ENCODE measurements at regions not wholly inside any gene's neighbourhood (a gene's known extent, or its start where the extent isn't known, plus 50 kb on each side); places are given as distances from the start of the nearest gene placed in this dataset.

- TF ChIP-seq TSHZ1 (tag by site-specific recombination; IDR thresholded peaks at IDR 0.05; ENCODE audit: borderline replicate concordance) (no peak), ZNF146 (tag by site-specific recombination; IDR thresholded peaks at IDR 0.05) (no peak)
Observed at GRCh38 chr22:48097723-48098122, 1335.3 kb downstream of the TBC1D22A start (continued).

DNA sequence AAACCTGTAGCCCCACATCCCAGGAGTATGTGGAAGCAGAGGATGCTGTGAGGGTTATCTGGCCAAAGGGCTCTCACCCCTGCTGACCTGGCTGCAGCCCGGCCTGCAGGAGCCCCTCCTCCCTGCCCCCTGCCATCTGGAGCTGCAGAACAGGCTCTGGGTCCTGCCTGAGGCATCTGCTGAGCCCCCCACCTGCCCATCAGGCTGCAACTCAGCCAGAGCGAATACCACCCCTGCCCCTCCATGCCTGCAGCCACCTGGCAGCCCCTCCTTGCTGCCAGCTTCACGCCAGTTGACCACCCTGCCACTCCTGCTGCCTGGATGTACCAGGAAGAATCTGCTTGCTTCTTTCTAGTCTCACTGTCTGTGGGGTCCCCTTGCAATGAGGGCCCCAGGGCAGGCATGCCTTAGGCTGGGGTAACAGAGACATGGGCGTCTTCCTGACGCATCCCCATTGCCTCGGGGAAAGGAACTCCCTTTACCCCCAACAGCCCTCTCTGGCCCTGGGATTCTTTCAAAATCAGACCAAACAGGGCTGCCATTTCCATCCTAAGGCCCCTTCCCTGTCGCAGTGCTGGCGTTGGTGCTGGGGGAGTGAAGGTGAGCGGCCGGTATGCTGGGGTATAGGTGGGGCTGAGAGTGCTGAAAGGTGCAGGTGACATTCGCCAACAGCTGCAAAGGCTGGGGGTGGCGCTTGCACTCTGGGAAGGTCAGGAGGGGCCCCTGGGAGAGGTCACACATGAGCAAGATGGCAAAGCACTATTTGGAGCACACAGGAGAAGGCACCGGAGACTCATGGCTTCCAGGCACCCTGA lies 1334.6 kb downstream of the TBC1D22A start:
- Histone ChIP-seq H3K27ac (ENCODE audit: extremely low read depth, low read depth, low read length) (no peak overlapping the region), H3K9me3 (ENCODE audit: control insufficient read depth, insufficient read depth, low read depth, low read length) (no peaks in the 10 kb centered on the region), H3K4me1 (ENCODE audit: control insufficient read depth, insufficient read depth, low read length) (no peaks in the 10 kb centered on the region), H3K36me3 (ENCODE audit: control insufficient read depth in 2 of 2, insufficient read depth in 1 of 2, low read length in 2 of 2) (no peaks in the 10 kb centered on the region), H3K4me3 (ENCODE audit: low read depth, low read length) (no peak overlapping the region)
- CTCF ChIA-PET, result interaction anchor here (0.6 kb wide), 1 partner anchor 1975 kb away, joined by 4 read pairs; no protein-coding TSS in a partner anchor
- POLR2A ChIA-PET, result no interaction called here
- no peak for TF ChIP-seq ZNF514 (tag by site-specific recombination; IDR thresholded peaks at IDR 0.05)
- TF ChIP-seq, protein P1, sequence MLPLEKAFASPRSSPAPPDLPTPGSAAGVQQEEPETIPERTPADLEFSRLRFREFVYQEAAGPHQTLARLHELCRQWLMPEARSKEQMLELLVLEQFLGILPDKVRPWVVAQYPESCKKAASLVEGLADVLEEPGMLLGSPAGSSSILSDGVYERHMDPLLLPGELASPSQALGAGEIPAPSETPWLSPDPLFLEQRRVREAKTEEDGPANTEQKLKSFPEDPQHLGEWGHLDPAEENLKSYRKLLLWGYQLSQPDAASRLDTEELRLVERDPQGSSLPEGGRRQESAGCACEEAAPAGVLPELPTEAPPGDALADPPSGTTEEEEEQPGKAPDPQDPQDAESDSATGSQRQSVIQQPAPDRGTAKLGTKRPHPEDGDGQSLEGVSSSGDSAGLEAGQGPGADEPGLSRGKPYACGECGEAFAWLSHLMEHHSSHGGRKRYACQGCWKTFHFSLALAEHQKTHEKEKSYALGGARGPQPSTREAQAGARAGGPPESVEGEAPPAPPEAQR (tag by site-specific recombination; IDR thresholded peaks at IDR 0.05), result no peak
- TF ChIP-seq OSR2 (tag by site-specific recombination; IDR thresholded peaks at IDR 0.05), result no peak
- no peak for TF ChIP-seq OVOL3 (tag by site-specific recombination; IDR thresholded peaks at IDR 0.05)
- TF ChIP-seq ZBTB44 (tag by site-specific recombination; IDR thresholded peaks at IDR 0.05), result no peak

GRCh38 chr22:48096411-48096810 lies 1334.0 kb downstream of the TBC1D22A start:
- Histone ChIP-seq H3K4me1 (ENCODE audit: control insufficient read depth, insufficient read depth, low read length) (no peaks in the 10 kb centered on the region), H3K4me3 (ENCODE audit: low read depth, low read length) (no peak overlapping the region)
- POLR2A ChIA-PET, result no interaction called here
- TF ChIP-seq ZBTB1 (tag by site-specific recombination; IDR thresholded peaks at IDR 0.05), result no peak
- TF ChIP-seq ZBTB8A (tag by site-specific recombination; IDR thresholded peaks at IDR 0.05), result no peak
- no peak for TF ChIP-seq HIC1 (tag by site-specific recombination; IDR thresholded peaks at IDR 0.05)
- no peak for TF ChIP-seq ZNF280D (tag by site-specific recombination; IDR thresholded peaks at IDR 0.05)
- no peak for TF ChIP-seq ZNF544 (tag by site-specific recombination; IDR thresholded peaks at IDR 0.05)
- no peak for TF ChIP-seq ZNF548 (tag by site-specific recombination; IDR thresholded peaks at IDR 0.05)
- TF ChIP-seq INSM2 (tag by site-specific recombination; IDR thresholded peaks at IDR 0.05), result no peak
- TF ChIP-seq GFI1B (tag by site-specific recombination; IDR thresholded peaks at IDR 0.05), result no peak
- TF ChIP-seq MZF1 (tag by site-specific recombination; IDR thresholded peaks at IDR 0.05; ENCODE audit: borderline replicate concordance), result no peak
- no peak for TF ChIP-seq ZNF302 (tag by site-specific recombination; IDR thresholded peaks at IDR 0.05; ENCODE audit: low read depth)
- TF ChIP-seq ZNF311 (tag by site-specific recombination; IDR thresholded peaks at IDR 0.05; ENCODE audit: borderline replicate concordance), result no peak

More at GRCh38 chr22:48096411-48096810, 1334.0 kb downstream of the TBC1D22A start:
- CTCF ChIA-PET, result interaction anchor here (0.6 kb wide), 1 partner anchor 1976 kb away, joined by 4 read pairs; no protein-coding TSS in a partner anchor
- Histone ChIP-seq H3K27ac (ENCODE audit: extremely low read depth, low read depth, low read length) (no peak overlapping the region), H3K36me3 (ENCODE audit: control insufficient read depth in 2 of 2, insufficient read depth in 1 of 2, low read length in 2 of 2) (no peaks in the 10 kb centered on the region), H3K9me3 (ENCODE audit: control insufficient read depth, insufficient read depth, low read depth, low read length) (no peaks in the 10 kb centered on the region)
